GM12892 (cell line): ENCODE measurements at regions not wholly inside any gene's neighbourhood (a gene's known extent, or its start where the extent isn't known, plus 50 kb on each side); places are given as distances from the start of the nearest gene placed in this dataset.

Source experiments
- DNase-seq: peaks from one replicate; pipeline ENCODE4 v3.0.0; 2011; ENCODE audit not compliant: insufficient read length
- FAIRE-seq: peaks from 2 replicates; lab custom pipeline; 2011; peaks lifted over from hg19 to GRCh38; lab: Jason Lieb, UNC
- POLR2A ChIP-seq: IDR thresholded peaks from 2 replicates; pipeline ENCODE4 v1.6.1; 2011; ENCODE audit warnings: low read depth, low read length, control low read depth
- POLR2AphosphoS5 ChIP-seq: IDR thresholded peaks from 2 replicates; pipeline ENCODE4 v1.6.1; 2011; ENCODE audit warnings: low read depth, low read length, control low read depth
- TAF1 ChIP-seq: IDR thresholded peaks from 2 replicates; pipeline ENCODE4 v1.6.1; 2011; ENCODE audit warnings: low read depth, mild to moderate bottlenecking, control low read depth, low read length, borderline replicate concordance

DNA sequence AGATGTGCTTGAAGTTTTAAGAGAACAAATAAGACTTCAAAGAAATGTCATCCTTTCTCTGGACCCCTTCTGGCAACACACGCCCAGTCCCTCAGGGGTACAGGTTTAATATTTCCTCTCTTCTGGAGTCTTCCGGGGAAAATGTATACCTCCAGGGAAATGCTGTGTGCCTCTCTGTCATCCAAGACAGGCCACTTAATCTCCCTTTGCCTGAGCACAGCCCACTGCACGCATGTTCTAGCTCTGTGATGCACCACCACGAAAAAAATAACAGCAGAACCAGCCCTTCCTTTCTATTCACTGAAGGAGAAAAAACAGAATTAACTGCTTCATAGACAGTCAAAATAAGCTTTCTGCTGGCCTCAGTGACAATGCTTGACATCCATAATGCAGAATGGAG lies 140.1 kb downstream of the RBFOX3 start:
- FAIRE-seq: no peak
- DNase-seq: no peak
- TF ChIP-seq POLR2AphosphoS5 (no peak), POLR2A (no peak), TAF1 (no peak)

DNA sequence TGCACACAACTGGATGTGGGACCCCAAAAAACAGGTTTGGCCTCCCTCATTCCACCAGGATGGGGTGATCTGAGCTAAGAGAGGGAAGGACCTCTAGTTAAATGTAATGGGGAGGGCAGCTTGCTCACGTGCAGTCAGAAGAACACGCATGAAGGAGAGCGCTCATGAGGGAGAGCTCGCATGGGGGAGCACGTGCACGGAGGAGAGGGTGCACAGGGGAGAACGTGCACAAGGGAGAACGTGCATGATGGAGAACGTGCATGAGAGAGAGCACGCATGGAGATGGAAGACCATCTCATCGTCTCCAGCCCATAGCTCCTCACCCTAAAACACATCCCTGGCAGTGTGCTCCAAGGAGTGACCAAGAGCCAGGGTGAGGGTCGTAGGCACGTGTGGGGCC lies 141.2 kb downstream of the RBFOX3 start:
- TF ChIP-seq POLR2AphosphoS5: no peak
- no peak for TF ChIP-seq POLR2A
- TF ChIP-seq TAF1: no peak
- DNase-seq (no peak), FAIRE-seq (no peak)

DNA sequence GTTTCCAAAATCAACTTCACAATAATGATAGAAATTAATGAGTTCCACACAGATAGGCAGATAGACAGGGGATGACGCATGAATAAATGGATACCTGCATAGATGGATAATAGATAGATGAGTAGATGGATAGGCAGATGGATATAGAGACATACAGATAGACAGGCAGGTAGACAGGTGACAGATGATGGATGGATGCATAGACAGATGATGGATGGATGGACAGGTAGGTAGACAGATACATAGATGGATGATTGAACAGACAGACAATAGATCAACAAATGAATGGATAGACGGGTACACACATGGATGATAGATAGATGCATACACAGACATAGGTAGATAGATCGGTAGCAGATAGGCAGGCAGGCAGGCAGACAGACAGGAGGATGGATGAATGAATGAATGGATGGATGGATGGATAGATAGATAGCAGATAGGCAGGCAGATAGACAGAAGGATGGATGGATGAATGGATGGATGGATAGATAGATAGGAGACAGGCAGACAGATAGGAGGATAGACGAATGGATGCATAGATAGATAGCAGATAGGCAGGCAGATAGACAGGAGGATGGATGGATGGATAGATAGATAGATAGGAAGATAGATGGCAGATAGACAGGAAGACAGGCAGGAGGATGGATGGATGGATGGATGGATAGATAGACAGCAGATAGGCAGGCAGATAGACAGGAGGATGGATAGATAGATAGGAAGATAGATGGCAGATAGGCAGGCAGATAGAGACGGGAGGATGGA lies 142.5 kb downstream of the RBFOX3 start:
- FAIRE-seq (no peak), DNase-seq (no peak)
- TF ChIP-seq TAF1: no peak
- no peak for TF ChIP-seq POLR2AphosphoS5
- no peak for TF ChIP-seq POLR2A

DNA sequence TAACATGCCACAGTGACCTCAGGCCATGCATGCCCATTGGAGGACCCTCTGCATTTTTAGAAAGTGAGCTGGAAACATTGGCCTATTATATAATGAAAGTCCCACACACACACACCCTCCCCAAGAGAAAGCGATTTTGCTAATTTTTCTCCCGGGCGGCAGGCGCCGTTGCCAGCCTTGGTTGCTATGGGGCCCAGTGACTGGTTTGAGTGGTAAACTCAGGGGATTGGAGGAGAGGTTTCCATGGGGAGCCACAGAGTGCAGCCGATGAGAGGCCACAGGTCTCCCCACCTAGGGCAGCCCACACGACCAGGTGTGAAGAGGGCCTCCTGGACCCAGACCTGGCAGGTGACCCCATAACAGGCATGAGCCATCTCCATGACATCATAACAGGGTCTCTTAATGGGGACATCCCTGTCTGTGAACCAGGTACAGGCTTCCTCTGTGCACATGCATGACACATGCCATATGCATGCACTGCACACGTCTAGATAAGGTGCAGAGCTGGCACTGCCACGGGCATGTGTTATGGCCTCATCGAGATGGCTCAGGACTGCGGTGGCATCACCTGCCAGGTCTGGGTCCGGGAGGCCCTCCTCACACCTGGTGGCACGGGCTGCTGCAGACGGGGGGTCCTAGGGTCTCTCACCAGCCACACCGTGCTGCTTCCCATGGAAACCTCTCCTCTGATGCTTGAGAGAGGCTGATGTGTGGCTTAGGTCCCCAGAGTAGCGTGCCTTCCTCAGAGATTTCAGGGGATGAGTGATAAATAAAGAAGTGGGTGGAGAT lies 144.1 kb downstream of the RBFOX3 start:
- FAIRE-seq (no peak), DNase-seq (no peak)
- TF ChIP-seq POLR2A: no peak
- TF ChIP-seq POLR2AphosphoS5: no peak
- TF ChIP-seq TAF1: no peak

DNA sequence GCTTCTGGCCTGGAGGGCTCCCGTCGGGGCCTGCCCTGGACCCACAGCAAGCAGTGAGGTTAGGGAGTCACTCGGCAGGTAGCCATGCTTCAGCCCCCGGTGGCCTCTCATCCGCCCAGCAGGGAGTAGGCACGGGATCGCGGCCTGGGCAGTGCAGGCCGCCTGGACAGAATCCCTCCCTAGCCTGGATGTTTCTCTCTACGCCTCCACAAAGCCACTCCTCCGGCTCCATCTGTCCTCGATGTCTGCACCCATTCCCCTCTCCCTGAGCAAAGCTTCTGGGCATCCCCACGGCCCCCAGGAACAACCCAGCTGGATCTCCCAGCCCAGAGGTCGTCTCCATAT lies 145.2 kb downstream of the RBFOX3 start:
- FAIRE-seq: no peak
- TF ChIP-seq POLR2A: no peak
- no peak for TF ChIP-seq TAF1
- TF ChIP-seq POLR2AphosphoS5: no peak
- no peak for DNase-seq

DNA sequence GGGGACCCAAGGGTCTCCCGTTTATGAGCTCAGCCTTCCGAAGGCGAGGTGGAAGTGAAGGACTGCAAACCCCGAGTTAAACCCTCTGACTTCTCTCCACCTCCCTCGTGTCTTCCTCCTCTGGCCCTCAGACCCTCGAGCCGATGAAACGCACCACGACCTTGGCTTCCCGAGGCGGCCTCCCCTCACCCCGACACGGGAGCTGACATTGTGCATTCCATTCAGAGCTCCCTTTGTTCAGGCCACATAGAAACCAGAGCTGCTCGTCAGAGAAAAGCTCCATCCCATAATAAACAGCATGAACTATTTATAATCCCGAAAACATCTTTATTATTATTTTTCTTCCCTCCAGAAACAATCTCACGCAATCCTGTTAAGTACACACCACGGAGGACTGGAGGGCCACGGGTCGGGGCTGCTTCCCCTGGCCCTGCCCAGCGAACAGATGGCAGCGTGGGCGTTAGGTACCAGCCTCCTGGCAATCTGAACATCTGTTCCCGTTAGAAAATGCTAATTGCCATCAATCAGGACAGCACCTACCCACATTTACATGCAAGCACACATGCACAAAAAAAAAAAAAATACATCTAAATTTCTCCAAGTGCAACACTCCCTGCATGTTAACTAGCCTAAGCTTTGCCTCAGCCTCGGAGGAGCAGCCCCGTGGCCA lies 145.7 kb downstream of the RBFOX3 start:
- DNase-seq (no peak), FAIRE-seq (no peak)
- TF ChIP-seq TAF1 (no peak), POLR2AphosphoS5 (no peak), POLR2A (no peak)

DNA sequence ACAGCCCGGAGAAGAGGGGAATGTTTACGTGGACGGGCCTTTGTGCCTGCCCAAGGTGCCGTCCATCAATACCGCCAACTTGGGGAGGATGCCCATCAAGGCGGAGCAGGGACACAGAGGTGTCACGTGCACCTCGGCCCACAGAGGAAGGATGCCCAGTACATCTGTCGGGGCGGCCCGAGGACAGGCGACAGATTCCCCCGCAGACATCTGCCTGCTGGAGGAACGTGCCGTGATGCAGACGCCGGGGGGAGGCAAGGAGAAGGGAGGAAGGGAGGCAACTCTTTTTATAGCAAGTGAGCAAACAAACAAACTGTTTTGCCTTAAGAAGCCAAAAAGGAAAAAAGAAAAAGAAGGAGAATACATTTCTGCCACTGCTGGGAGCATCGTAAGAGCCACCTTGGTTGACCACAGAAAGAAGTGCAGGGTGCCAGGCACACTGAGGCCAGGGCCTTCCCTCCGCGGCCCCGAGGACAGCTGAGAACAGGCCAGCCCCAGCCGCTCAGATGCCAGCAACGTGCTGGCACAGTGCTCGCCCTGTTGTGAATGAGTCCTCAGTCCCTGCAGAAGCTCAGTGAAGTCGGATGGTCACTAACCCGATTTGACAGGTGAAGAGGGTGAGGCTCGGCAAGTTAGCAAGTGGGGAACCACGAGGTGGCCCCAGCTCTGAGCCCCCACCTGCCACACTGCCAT lies 146.4 kb downstream of the RBFOX3 start:
- FAIRE-seq (no peak), DNase-seq (no peak)
- TF ChIP-seq POLR2AphosphoS5 (no peak), TAF1 (no peak), POLR2A (no peak)

DNA sequence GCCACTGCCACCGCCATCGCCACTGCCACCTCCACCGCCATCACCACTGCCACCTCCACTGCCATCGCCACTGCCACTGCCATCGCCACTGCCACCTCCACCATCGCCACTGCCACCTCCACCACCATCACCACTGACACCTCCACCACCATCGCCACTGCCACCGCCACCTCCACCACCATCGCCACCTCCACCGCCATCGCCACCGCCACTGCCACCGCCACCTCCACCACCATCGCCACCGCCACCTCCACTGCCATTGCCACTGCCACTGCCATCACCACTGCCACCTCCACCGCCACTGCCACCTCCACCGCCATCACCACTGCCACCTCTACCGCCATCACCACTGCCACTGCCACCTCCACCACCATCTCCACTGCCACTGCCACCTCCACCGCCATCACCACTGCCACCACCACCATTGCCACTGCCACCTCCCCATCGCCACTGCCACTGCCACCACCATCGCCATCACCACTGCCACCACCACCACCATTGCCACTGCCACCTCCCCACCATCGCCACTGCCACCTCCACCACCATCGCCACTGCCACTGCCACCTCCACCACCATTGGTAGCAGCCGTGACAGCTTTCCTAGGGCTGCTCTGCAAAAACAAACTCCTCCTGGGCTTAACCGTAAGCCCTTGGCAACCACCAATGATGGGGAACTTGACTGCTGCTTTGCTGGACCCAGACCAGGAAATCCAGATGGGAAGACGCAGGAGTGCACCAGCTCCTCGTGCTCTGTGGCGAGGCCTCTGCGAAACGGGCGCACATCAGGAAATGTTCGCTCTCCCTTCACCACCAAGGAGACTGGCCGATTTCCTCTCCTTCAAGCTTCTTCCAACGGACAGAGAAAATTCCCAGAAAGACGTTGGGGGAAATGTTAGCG lies 147.2 kb downstream of the RBFOX3 start:
- DNase-seq (no peak), FAIRE-seq (no peak)

DNA sequence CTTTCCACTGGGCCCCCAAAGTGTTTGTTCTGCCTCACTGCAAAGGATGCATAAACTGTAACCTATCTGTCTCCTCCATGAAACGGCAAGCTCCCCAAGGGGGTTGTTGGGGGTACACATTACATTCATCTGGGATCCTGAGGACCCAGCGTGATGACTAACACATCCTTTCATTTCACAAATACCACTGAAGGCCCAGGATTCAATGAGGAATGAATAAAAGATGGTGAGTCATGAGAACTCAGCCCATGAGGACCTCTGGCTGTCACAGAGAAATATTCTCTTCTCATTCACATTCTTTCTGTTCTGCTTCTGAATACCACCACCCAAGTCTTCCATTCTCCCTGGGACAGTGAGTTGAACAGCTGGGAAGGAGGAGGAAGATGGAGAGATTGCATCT lies 149.8 kb downstream of the RBFOX3 start:
- TF ChIP-seq POLR2AphosphoS5 (no peak), TAF1 (no peak), POLR2A (no peak)
- DNase-seq: no peak
- no peak for FAIRE-seq

More for the DNA sequence above, 147.2 kb downstream of the RBFOX3 start:
- TF ChIP-seq POLR2A (no peak), TAF1 (no peak), POLR2AphosphoS5 (no peak)

DNA sequence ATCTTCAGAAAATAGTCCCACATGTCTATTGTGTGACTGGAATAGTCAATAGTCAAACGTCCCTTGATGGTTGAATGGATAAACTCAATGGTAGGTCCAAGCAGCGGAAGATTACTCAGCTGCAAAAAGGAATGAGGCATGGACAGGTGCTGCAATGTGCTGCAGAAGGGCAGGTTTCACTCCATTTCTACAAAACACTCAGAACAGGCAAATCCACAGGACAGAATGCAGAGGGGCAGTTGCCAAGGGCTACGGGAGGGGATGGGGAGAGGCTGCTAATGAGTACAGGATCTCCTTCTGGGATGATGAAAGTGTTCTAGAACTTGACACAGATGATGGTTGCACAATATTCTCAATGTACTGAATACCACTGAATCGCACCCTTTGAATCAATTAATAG lies 151.0 kb downstream of the RBFOX3 start:
- FAIRE-seq (no peak), DNase-seq (no peak)
- TF ChIP-seq POLR2AphosphoS5 (no peak), POLR2A (no peak), TAF1 (no peak)
